ENCODE measurements at regions not wholly inside any gene's neighbourhood (a gene's known extent, or its start where the extent isn't known, plus 50 kb on each side); places are given as distances from the start of the nearest gene placed in this dataset.

DNA sequence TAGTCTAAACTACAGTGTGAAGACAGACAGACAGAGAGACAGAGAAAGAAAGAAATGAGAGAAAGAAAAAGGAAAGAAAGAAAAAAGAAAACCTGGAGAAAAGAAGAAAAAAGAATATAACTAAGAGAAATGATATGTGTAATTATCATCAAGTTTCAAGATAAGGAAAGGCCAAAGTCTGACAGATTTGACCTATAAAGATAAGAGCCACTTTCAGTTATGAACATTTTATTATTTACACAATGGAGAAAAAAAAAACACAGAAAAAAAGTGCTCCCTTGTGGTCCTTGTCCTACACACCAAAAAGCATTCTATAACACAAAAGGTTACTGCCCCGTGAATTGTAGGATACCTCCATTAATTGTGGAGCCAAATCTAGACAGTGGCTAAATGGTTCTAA lies 937.2 kb upstream of the DDX18 start:
- TF ChIP-seq, protein P1, sequence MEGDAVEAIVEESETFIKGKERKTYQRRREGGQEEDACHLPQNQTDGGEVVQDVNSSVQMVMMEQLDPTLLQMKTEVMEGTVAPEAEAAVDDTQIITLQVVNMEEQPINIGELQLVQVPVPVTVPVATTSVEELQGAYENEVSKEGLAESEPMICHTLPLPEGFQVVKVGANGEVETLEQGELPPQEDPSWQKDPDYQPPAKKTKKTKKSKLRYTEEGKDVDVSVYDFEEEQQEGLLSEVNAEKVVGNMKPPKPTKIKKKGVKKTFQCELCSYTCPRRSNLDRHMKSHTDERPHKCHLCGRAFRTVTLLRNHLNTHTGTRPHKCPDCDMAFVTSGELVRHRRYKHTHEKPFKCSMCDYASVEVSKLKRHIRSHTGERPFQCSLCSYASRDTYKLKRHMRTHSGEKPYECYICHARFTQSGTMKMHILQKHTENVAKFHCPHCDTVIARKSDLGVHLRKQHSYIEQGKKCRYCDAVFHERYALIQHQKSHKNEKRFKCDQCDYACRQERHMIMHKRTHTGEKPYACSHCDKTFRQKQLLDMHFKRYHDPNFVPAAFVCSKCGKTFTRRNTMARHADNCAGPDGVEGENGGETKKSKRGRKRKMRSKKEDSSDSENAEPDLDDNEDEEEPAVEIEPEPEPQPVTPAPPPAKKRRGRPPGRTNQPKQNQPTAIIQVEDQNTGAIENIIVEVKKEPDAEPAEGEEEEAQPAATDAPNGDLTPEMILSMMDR (conservative IDR thresholded peaks at IDR 0.05 in 1 of 2, IDR thresholded peaks at IDR 0.05 in 1 of 2; ENCODE audit: low read depth in 1 of 2, low read length in 2 of 2) = no peak
- TF ChIP-seq EZH2 (IDR thresholded peaks at IDR 0.05; ENCODE audit: low read length, missing control alignments) = no peak

Data from fibroblast of lung (primary cell).